ENCODE measurements at regions not wholly inside any gene's neighbourhood (a gene's known extent, or its start where the extent isn't known, plus 50 kb on each side); places are given as distances from the start of the nearest gene placed in this dataset.

- Histone ChIP-seq H3K4me3 (ENCODE audit: low read length) (no peak overlapping the region), H3K9me3 (ENCODE audit: low read depth, low read length) (no peaks in the 10 kb centered on the region), H3K4me1 (ENCODE audit: insufficient read depth, low read length) (no peaks in the 10 kb centered on the region), H3K27me3 (ENCODE audit: insufficient read depth, low read length) (peaks cover 3% of the 10 kb centered on the region)
Observed at GRCh38 chr22:48223488-48224190, 1461.2 kb downstream of the TBC1D22A start.

- H3K4me1 ChIP-seq (ENCODE audit: insufficient read depth, low read length): no peaks in the 10 kb centered on the region
- no peaks in the 10 kb centered on the region for H3K9me3 ChIP-seq (ENCODE audit: low read depth, low read length)
- peaks cover 3% of the 10 kb centered on the region for H3K27me3 ChIP-seq (ENCODE audit: insufficient read depth, low read length)
- H3K4me3 ChIP-seq (ENCODE audit: low read length): no peak overlapping the region
Observed at GRCh38 chr22:48222742-48223487, 1460.5 kb downstream of the TBC1D22A start.

DNA sequence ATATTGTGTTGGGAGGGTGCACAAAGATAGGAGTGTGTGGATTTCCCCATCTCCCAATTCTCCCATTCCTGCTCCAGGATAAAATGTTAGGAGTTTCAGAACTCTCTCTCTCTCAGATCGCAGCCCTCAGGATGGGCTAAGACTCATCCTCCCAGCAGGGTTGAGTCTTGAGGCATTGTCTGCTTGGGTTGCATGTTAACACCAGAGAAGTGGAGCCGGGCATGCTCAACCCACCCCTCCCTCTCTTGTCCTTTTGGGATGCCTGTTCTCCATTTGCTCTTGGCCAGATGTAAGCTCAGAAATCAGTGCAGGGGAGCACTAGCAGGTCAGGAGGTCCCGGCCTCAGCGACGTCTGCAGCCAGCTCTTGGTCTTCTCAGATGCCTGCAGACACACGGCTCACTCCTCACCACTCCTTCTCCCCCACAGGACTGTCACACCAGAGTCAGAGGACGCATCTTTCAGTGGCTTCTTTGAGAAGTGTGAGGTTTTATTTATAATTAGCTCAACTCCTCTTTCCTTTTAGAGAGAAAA lies 1456.5 kb downstream of the TBC1D22A start:
- Histone ChIP-seq H3K9me3 (ENCODE audit: low read depth, low read length) (no peaks in the 10 kb centered on the region), H3K27me3 (ENCODE audit: insufficient read depth, low read length) (peaks cover 3% of the 10 kb centered on the region), H3K4me3 (ENCODE audit: low read length) (no peak overlapping the region), H3K4me1 (ENCODE audit: insufficient read depth, low read length) (no peaks in the 10 kb centered on the region)

GRCh38 chr22:48217596-48217995 lies 1455.1 kb downstream of the TBC1D22A start:
- H3K4me1 ChIP-seq (ENCODE audit: insufficient read depth, low read length): no peaks in the 10 kb centered on the region
- H3K4me3 ChIP-seq (ENCODE audit: low read length): no peak overlapping the region
- no peaks in the 10 kb centered on the region for H3K9me3 ChIP-seq (ENCODE audit: low read depth, low read length)
- H3K27me3 ChIP-seq (ENCODE audit: insufficient read depth, low read length): peaks cover 3% of the 10 kb centered on the region

GRCh38 chr22:48212727-48213126 lies 1450.3 kb downstream of the TBC1D22A start:
- Histone ChIP-seq H3K27me3 (ENCODE audit: insufficient read depth, low read length) (no peaks in the 10 kb centered on the region), H3K4me3 (ENCODE audit: low read length) (no peak overlapping the region), H3K9me3 (ENCODE audit: low read depth, low read length) (no peaks in the 10 kb centered on the region), H3K4me1 (ENCODE audit: insufficient read depth, low read length) (no peaks in the 10 kb centered on the region)

DNA sequence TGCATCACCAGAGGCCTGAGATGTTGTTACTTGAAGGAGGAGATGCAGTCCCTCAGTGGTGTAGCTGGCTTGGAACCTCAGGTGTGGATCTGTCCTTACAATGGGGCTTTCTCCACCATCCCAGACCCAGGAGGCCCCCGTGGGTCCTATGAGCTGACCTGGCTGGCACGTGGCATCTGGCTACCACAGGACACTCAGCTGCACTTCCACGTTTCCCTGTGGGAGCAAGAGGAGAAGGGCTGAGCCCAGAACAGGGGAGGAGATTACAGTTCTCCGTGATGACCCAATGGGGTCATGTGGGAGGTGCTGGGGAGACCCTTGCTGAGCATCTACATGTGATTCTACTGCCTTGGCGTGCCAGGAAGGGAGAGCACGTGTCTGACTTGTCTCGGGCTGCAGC lies 1448.4 kb downstream of the TBC1D22A start:
- H3K4me1 ChIP-seq (ENCODE audit: insufficient read depth, low read length): no peaks in the 10 kb centered on the region
- H3K4me3 ChIP-seq (ENCODE audit: low read length): no peak overlapping the region
- H3K9me3 ChIP-seq (ENCODE audit: low read depth, low read length): no peaks in the 10 kb centered on the region
- no peaks in the 10 kb centered on the region for H3K27me3 ChIP-seq (ENCODE audit: insufficient read depth, low read length)

GRCh38 chr22:48210198-48210580 lies 1447.7 kb downstream of the TBC1D22A start:
- Histone ChIP-seq H3K4me1 (ENCODE audit: insufficient read depth, low read length) (no peaks in the 10 kb centered on the region), H3K27me3 (ENCODE audit: insufficient read depth, low read length) (no peaks in the 10 kb centered on the region), H3K9me3 (ENCODE audit: low read depth, low read length) (no peaks in the 10 kb centered on the region), H3K4me3 (ENCODE audit: low read length) (no peak overlapping the region)

DNA sequence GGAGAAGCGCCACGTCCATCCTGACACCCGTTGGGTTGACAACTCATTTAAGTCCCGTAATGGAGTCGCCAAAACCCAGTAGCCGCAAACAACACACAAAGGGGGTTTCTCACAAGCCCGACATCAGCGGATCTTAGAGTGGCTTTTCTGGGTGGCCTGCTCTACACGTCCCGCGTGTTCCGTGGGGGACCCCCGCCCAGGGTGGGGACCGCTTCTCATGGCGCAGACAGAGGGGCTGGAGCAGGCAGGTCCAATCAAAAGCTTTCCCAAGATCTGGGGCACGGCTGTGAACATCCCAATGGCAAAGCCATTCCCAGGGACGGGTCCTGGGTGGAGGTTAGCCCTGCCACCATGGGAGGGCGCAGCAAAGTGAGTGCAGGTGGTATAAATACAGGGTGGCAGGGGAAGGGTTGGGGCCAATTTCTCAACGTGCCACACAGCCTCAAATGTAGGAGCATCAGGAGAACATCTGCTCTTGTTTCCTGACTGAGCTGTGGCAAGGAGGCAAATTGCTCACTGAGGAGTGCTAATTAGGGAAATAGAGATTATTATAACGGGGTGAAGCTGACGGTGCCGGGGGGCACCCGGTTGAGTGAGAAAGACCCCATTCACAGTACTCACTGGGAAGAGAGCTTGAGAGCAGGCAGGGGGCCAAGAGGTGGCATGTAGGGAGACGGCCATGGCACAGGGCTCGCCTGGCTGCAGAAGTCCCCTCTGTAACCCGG lies 1447.2 kb downstream of the TBC1D22A start:
- H3K4me1 ChIP-seq (ENCODE audit: insufficient read depth, low read length): no peaks in the 10 kb centered on the region
- H3K9me3 ChIP-seq (ENCODE audit: low read depth, low read length): no peaks in the 10 kb centered on the region
- no peaks in the 10 kb centered on the region for H3K27me3 ChIP-seq (ENCODE audit: insufficient read depth, low read length)
- no peak overlapping the region for H3K4me3 ChIP-seq (ENCODE audit: low read length)

DNA sequence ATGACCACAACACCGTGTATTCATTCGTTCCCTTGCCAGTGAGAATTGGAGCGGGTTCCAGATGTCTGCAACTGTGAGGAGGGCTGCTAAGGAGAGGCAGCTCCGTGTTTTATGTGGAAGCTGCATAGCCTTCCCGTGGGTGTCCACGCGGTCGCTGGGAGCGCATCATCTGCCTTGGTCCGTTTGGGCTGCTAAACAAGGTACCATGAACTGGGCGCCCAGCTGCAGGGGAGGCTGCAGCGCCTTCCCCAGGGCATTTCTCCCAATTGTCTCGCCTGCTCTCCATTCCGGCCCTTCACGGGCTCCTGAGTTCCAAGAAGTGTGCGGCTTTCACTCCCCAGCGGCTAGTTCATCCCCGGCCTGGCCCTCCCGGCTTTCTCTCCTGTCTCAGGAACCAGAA lies 1446.4 kb downstream of the TBC1D22A start:
- H3K4me3 ChIP-seq (ENCODE audit: low read length): no peak overlapping the region
- H3K9me3 ChIP-seq (ENCODE audit: low read depth, low read length): no peaks in the 10 kb centered on the region
- H3K4me1 ChIP-seq (ENCODE audit: insufficient read depth, low read length): no peaks in the 10 kb centered on the region
- H3K27me3 ChIP-seq (ENCODE audit: insufficient read depth, low read length): no peaks in the 10 kb centered on the region

DNA sequence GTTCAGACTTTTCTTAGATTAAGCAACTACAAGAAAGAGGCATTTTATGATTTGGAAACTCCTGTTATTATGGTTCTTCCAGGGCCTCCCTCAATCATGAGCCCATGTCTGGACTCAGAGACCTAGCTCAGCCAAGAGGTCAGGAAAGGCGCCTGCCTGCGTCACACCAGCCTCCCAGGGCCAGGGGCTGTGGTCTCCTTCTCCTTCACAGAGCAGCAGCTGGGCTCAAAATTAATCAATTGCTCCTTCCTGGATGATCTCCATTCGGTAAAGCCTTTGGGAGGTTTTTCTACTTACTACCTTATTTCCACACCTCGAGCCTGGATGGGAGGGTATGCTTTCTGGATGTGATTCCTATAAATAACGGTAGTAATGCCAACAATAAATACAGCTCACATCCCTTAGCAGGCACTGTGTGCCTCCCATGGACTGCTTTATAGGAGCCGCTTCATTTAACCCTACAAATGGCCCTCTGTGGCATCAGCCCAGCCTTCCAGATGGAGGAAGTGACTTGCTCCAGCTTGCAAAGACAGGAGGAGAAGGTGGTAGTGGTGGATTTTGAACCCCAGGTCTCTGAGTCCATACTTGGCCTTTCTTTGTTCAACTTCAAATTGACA lies 1445.6 kb downstream of the TBC1D22A start:
- H3K4me3 ChIP-seq (ENCODE audit: low read length): no peak overlapping the region
- no peaks in the 10 kb centered on the region for H3K4me1 ChIP-seq (ENCODE audit: insufficient read depth, low read length)
- no peaks in the 10 kb centered on the region for H3K9me3 ChIP-seq (ENCODE audit: low read depth, low read length)

DNA sequence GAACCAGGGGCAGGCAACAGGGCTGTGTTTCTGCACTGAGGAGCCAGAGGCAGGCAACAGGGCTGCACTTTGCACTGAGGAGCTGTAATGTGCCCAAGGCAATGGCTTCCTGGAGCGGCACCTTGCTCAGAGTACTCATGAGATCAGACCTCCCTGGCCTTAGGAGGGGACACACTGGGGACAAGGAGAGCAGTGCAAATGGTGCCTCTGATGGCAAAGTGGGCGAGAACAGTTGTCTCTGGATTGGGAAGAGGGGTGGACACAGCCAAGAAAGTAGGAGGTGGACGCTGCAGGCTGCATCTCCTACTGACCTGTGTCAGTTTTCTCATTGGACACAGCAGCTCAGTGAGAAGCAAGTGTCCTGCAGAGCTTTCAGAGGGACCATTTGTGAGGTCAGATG lies 1443.3 kb downstream of the TBC1D22A start:
- no peaks in the 10 kb centered on the region for H3K4me1 ChIP-seq (ENCODE audit: insufficient read depth, low read length)
- no peaks in the 10 kb centered on the region for H3K9me3 ChIP-seq (ENCODE audit: low read depth, low read length)
- no peak overlapping the region for H3K4me3 ChIP-seq (ENCODE audit: low read length)
- no peaks in the 10 kb centered on the region for H3K27me3 ChIP-seq (ENCODE audit: insufficient read depth, low read length)

More for the DNA sequence above, 1445.6 kb downstream of the TBC1D22A start:
- H3K27me3 ChIP-seq (ENCODE audit: insufficient read depth, low read length): no peaks in the 10 kb centered on the region

GRCh38 chr22:48205161-48205560 lies 1442.7 kb downstream of the TBC1D22A start:
- Histone ChIP-seq H3K4me3 (ENCODE audit: low read length) (no peak overlapping the region), H3K4me1 (ENCODE audit: insufficient read depth, low read length) (no peaks in the 10 kb centered on the region), H3K9me3 (ENCODE audit: low read depth, low read length) (no peaks in the 10 kb centered on the region)

GRCh38 chr22:48204296-48204695 lies 1441.8 kb downstream of the TBC1D22A start:
- no peaks in the 10 kb centered on the region for H3K4me1 ChIP-seq (ENCODE audit: insufficient read depth, low read length)
- no peak overlapping the region for H3K4me3 ChIP-seq (ENCODE audit: low read length)
- H3K27me3 ChIP-seq (ENCODE audit: insufficient read depth, low read length): no peaks in the 10 kb centered on the region
- H3K9me3 ChIP-seq (ENCODE audit: low read depth, low read length): no peaks in the 10 kb centered on the region

More at GRCh38 chr22:48205161-48205560, 1442.7 kb downstream of the TBC1D22A start:
- H3K27me3 ChIP-seq (ENCODE audit: insufficient read depth, low read length): no peaks in the 10 kb centered on the region

- peaks cover 4% of the 10 kb centered on the region for H3K4me1 ChIP-seq (ENCODE audit: insufficient read depth, low read length)
- no peaks in the 10 kb centered on the region for H3K27me3 ChIP-seq (ENCODE audit: insufficient read depth, low read length)
- H3K4me3 ChIP-seq (ENCODE audit: low read length): no peak overlapping the region
- H3K9me3 ChIP-seq (ENCODE audit: low read depth, low read length): no peaks in the 10 kb centered on the region
Observed at GRCh38 chr22:48199667-48200066, 1437.2 kb downstream of the TBC1D22A start.

Measured in mononuclear cell (primary cell).